Vagina (tissue), 2 donors: ENCODE measurements at regions not wholly inside any gene's neighbourhood (a gene's known extent, or its start where the extent isn't known, plus 50 kb on each side); places are given as distances from the start of the nearest gene placed in this dataset.

ENCODE experiments used
- POLR2A ChIP-seq, 2 donors: fragments of 450-650 bp; IDR thresholded peaks; one replicate each; pipeline ENCODE4 v1.6.1; 2017; ENCODE audit warnings: antibody characterized with exemption in 2 of 2, mild to moderate bottlenecking in 2 of 2, moderate library complexity in 2 of 2
- POLR2AphosphoS5 ChIP-seq, 2 donors: sonication (generic); formaldehyde crosslinking; IDR thresholded peaks; one replicate each; pipeline ENCODE4 v1.9.0; 2017; ENCODE audit warnings: antibody characterized with exemption in 2 of 2, mild to moderate bottlenecking in 2 of 2, low read depth in 1 of 2; ENCODE audit not compliant: insufficient read depth in 1 of 2
- TF ChIP-seq, protein P1 (sequence below), 3 experiments: fragments of 450-650 bp in 2 of 3; fragments of 200-600 bp in 1 of 3; sonication (generic) in 1 of 3; IDR thresholded peaks; one replicate each; pipeline ENCODE4 v1.5.1; 2017 to 2019; ENCODE audit warnings: antibody characterized with exemption in 3 of 3, mild to moderate bottlenecking in 2 of 3, moderate library complexity in 2 of 3

- TF ChIP-seq, protein P1, sequence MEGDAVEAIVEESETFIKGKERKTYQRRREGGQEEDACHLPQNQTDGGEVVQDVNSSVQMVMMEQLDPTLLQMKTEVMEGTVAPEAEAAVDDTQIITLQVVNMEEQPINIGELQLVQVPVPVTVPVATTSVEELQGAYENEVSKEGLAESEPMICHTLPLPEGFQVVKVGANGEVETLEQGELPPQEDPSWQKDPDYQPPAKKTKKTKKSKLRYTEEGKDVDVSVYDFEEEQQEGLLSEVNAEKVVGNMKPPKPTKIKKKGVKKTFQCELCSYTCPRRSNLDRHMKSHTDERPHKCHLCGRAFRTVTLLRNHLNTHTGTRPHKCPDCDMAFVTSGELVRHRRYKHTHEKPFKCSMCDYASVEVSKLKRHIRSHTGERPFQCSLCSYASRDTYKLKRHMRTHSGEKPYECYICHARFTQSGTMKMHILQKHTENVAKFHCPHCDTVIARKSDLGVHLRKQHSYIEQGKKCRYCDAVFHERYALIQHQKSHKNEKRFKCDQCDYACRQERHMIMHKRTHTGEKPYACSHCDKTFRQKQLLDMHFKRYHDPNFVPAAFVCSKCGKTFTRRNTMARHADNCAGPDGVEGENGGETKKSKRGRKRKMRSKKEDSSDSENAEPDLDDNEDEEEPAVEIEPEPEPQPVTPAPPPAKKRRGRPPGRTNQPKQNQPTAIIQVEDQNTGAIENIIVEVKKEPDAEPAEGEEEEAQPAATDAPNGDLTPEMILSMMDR (IDR thresholded peaks at IDR 0.05): no peak
- TF ChIP-seq POLR2A (IDR thresholded peaks at IDR 0.05): no peak
- TF ChIP-seq POLR2AphosphoS5 (IDR thresholded peaks at IDR 0.05; ENCODE audit: insufficient read depth in 1 of 2, low read depth in 1 of 2): no peak
These were observed 1121.8 kb upstream of the USP15 start for GRCh38 chr12:61138415-61138759.
